Caco-2 (cell line): ENCODE measurements at regions not wholly inside any gene's neighbourhood (a gene's known extent, or its start where the extent isn't known, plus 50 kb on each side); places are given as distances from the start of the nearest gene placed in this dataset.

Experiments used
- BruUV-seq: library from RNA; stranded (reverse); fragments of 400-500 nt; replicated peaks from 2 replicates; lab custom pipeline; 2021; lab: Mats Ljungman, UMichigan
- CTCF ChIA-PET: fragments of 300-600 bp; sonication (Branson Sonifier 250); formaldehyde crosslinking; loops from one replicate; lab custom pipeline; 2022; ENCODE audit warnings: antibody characterized with exemption; lab: Charles Lee
- POLR2A ChIA-PET: fragments of 300-600 bp; sonication (Branson Sonifier 250); formaldehyde crosslinking; loops from one replicate; lab custom pipeline; 2022; ENCODE audit warnings: antibody characterized with exemption; lab: Charles Lee
- DNase-seq, 2 experiments: peaks; one replicate each; pipeline versions ENCODE4 v3.0.0 to v3.0.0-alpha.2; 2020 to 2022
- H3K27me3 ChIP-seq: replicated peaks from 2 replicates; pipeline ENCODE4 v1.6.0; 2011; ENCODE audit warnings: low read length; ENCODE audit not compliant: control insufficient read depth, insufficient read depth
- H3K36me3 ChIP-seq: 2 replicates; pipeline ENCODE4 v1.5.1; 2011; ENCODE audit warnings: low read length; ENCODE audit not compliant: control insufficient read depth, insufficient read depth
- H3K4me1 ChIP-seq: fragments of 250-450 bp; sonication (Bioruptor Pico); 2 replicates; pipeline ENCODE4 v1.5.1; 2020; ENCODE audit warnings: mild to moderate bottlenecking
- H3K4me3 ChIP-seq: 2 replicates; pipeline ENCODE4 v1.5.1; 2011; ENCODE audit warnings: low read depth, mild to moderate bottlenecking, control low read depth, low read length
- H3K9me3 ChIP-seq: fragments of 250-450 bp; sonication (Bioruptor Pico); 2 replicates; pipeline ENCODE4 v1.5.1; 2020; ENCODE audit warnings: mild to moderate bottlenecking, moderate library complexity
- H3K27ac Mint-ChIP-seq: one replicate; pipeline ENCODE4 v1.8.0; 2022; ENCODE audit warnings: mixed read lengths; ENCODE audit not compliant: unreplicated experiment
- H3K27me3 Mint-ChIP-seq: one replicate; pipeline ENCODE4 v1.8.0; 2022; ENCODE audit warnings: mixed read lengths; ENCODE audit not compliant: insufficient read depth, unreplicated experiment
- H3K36me3 Mint-ChIP-seq: one replicate; pipeline ENCODE4 v1.8.0; 2022; ENCODE audit warnings: mild to moderate bottlenecking, mixed read lengths; ENCODE audit not compliant: insufficient read depth, unreplicated experiment
- H3K4me1 Mint-ChIP-seq: one replicate; pipeline ENCODE4 v1.8.0; 2022; ENCODE audit warnings: low read depth, mixed read lengths; ENCODE audit not compliant: unreplicated experiment
- H3K4me3 Mint-ChIP-seq: one replicate; pipeline ENCODE4 v1.8.0; 2022; ENCODE audit warnings: mild to moderate bottlenecking, moderate library complexity, mixed read lengths; ENCODE audit not compliant: unreplicated experiment
- H3K9me3 Mint-ChIP-seq: one replicate; pipeline ENCODE4 v1.8.0; 2022; ENCODE audit warnings: mixed read lengths; ENCODE audit not compliant: unreplicated experiment
- CTCF ChIP-seq, 2 experiments: fragments of 200-600 bp in 1 of 2; IDR thresholded peaks; 1 replicate in 1 of 2; 2 replicates in 1 of 2; pipeline versions ENCODE4 v1.5.1 to v1.8.0; 2011 to 2022; ENCODE audit warnings: antibody characterized with exemption in 1 of 2, control low read depth in 1 of 2, inconsistent platforms in 1 of 2, low read depth in 1 of 2, low read length in 1 of 2, mild to moderate bottlenecking in 1 of 2, moderate library complexity in 1 of 2; ENCODE audit not compliant: insufficient read depth in 1 of 2, severe bottlenecking in 1 of 2, unreplicated experiment in 1 of 2
- intact Hi-C: fragments of 100-400 bp; cut with micrococcal nuclease; formaldehyde crosslinking; loops from one replicate; pipeline ENCODE4 v1.10.0; 2022; ENCODE audit not compliant: unreplicated experiment

- intact Hi-C loops, result loop anchor here (10.0 kb wide), 1 partner anchor 166 kb away; no protein-coding TSS in a partner anchor
- no peaks in the 10 kb centered on the region for H3K4me1 ChIP-seq
- BruUV-seq, result no TSS peak
- Mint-ChIP-seq H3K27me3 (peaks cover 14% of the 10 kb centered on the region), H3K4me1 (no peaks in the 10 kb centered on the region), H3K27ac (no peak overlapping the region), H3K9me3 (no peaks in the 10 kb centered on the region), H3K4me3 (no peak overlapping the region), H3K36me3 (no peaks in the 10 kb centered on the region)
- peak in 1 of 2 experiments; percentile 18 for TF ChIP-seq CTCF (IDR thresholded peaks at IDR 0.05; ENCODE audit: insufficient read depth in 1 of 2, low read depth in 1 of 2, low read length in 1 of 2, severe bottlenecking in 1 of 2, unreplicated experiment in 1 of 2)
- H3K27me3 ChIP-seq, result 0 out of 2 replicates have a peak, but pooled peaks cover 1% of the 10 kb centered on the region
- ChIA-PET CTCF (interaction anchor here (1.5 kb wide), 1 partner anchor 171 kb away, joined by 3 read pairs; no protein-coding TSS in a partner anchor), POLR2A (no interaction called here)
- H3K4me3 ChIP-seq, result no peak overlapping the region
- H3K36me3 ChIP-seq, result no peaks in the 10 kb centered on the region
- H3K9me3 ChIP-seq, result no peaks in the 10 kb centered on the region
- no peak for DNase-seq
These were observed 268.1 kb upstream of the SPTLC3 start for GRCh38 chr20:12740647-12741046.

GRCh38 chr20:12744037-12744436 lies 264.7 kb upstream of the SPTLC3 start:
- BruUV-seq, result no TSS peak
- H3K4me1 ChIP-seq, result no peaks in the 10 kb centered on the region
- Mint-ChIP-seq H3K27ac (no peak overlapping the region), H3K9me3 (no peaks in the 10 kb centered on the region), H3K27me3 (peaks cover 17% of the 10 kb centered on the region), H3K4me3 (no peak overlapping the region), H3K36me3 (no peaks in the 10 kb centered on the region), H3K4me1 (no peaks in the 10 kb centered on the region)
- no peak overlapping the region for H3K4me3 ChIP-seq
- ChIA-PET CTCF (no interaction called here), POLR2A (no interaction called here)
- no peak for TF ChIP-seq CTCF (IDR thresholded peaks at IDR 0.05; ENCODE audit: insufficient read depth in 1 of 2, low read depth in 1 of 2, low read length in 1 of 2, severe bottlenecking in 1 of 2, unreplicated experiment in 1 of 2)
- H3K36me3 ChIP-seq, result no peaks in the 10 kb centered on the region
- H3K9me3 ChIP-seq, result no peaks in the 10 kb centered on the region
- no peaks in the 10 kb centered on the region for H3K27me3 ChIP-seq
- intact Hi-C loops, result loop anchor here (10.0 kb wide), 1 partner anchor 169 kb away; no protein-coding TSS in a partner anchor
- no peak for DNase-seq

- Histone ChIP-seq H3K4me1 (no peaks in the 10 kb centered on the region), H3K36me3 (no peaks in the 10 kb centered on the region), H3K9me3 (no peaks in the 10 kb centered on the region), H3K4me3 (no peak overlapping the region), H3K27me3 (no peaks in the 10 kb centered on the region)
- TF ChIP-seq CTCF (IDR thresholded peaks at IDR 0.05; ENCODE audit: insufficient read depth in 1 of 2, low read depth in 1 of 2, low read length in 1 of 2, severe bottlenecking in 1 of 2, unreplicated experiment in 1 of 2), result no peak
- H3K27ac Mint-ChIP-seq, result no peak overlapping the region
- no peaks in the 10 kb centered on the region for H3K36me3 Mint-ChIP-seq
- peaks cover 30% of the 10 kb centered on the region for H3K27me3 Mint-ChIP-seq
- DNase-seq, result no peak
- no peaks in the 10 kb centered on the region for H3K9me3 Mint-ChIP-seq
- ChIA-PET CTCF (no interaction called here), POLR2A (no interaction called here)
- no TSS peak for BruUV-seq
- intact Hi-C loops, result loop anchor here (10.0 kb wide), 1 partner anchor 174 kb away; no protein-coding TSS in a partner anchor
- H3K4me1 Mint-ChIP-seq, result no peaks in the 10 kb centered on the region
- no peak overlapping the region for H3K4me3 Mint-ChIP-seq
These were observed 260.3 kb upstream of the SPTLC3 start for GRCh38 chr20:12748359-12748994.
